Vagina (tissue), 2 donors: ENCODE measurements at regions not wholly inside any gene's neighbourhood (a gene's known extent, or its start where the extent isn't known, plus 50 kb on each side); places are given as distances from the start of the nearest gene placed in this dataset.

ENCODE experiments used
- CTCF ChIP-seq, 3 experiments: fragments of 450-650 bp in 2 of 3; fragments of 200-600 bp in 1 of 3; sonication (generic) in 1 of 3; IDR thresholded peaks; one replicate each; pipeline ENCODE4 v1.5.1; 2017 to 2019; ENCODE audit warnings: antibody characterized with exemption in 3 of 3, mild to moderate bottlenecking in 2 of 3, moderate library complexity in 2 of 3
- POLR2A ChIP-seq, 2 donors: fragments of 450-650 bp; IDR thresholded peaks; one replicate each; pipeline ENCODE4 v1.6.1; 2017; ENCODE audit warnings: antibody characterized with exemption in 2 of 2, mild to moderate bottlenecking in 2 of 2, moderate library complexity in 2 of 2

GRCh38 chr5:17042041-17042440 lies 106.0 kb upstream of the MYO10 start:
- TF ChIP-seq POLR2A (IDR thresholded peaks at IDR 0.05) (no peak), CTCF (IDR thresholded peaks at IDR 0.05) (no peak)
